HG03097 (cell line): ENCODE measurements at regions not wholly inside any gene's neighbourhood (a gene's known extent, or its start where the extent isn't known, plus 50 kb on each side); places are given as distances from the start of the nearest gene placed in this dataset.
"Not testable (repeated sequence)": the region's sequence is repeated elsewhere in the genome, so short reads cannot be mapped to it uniquely, and the experiment has no call there.

Source experiments
- ATAC-seq: cut with Tn5 transposase; IDR thresholded peaks from one replicate; pipeline ENCODE4 v1.9.1; 2021; ENCODE audit not compliant: unreplicated experiment, low FRiP score

DNA sequence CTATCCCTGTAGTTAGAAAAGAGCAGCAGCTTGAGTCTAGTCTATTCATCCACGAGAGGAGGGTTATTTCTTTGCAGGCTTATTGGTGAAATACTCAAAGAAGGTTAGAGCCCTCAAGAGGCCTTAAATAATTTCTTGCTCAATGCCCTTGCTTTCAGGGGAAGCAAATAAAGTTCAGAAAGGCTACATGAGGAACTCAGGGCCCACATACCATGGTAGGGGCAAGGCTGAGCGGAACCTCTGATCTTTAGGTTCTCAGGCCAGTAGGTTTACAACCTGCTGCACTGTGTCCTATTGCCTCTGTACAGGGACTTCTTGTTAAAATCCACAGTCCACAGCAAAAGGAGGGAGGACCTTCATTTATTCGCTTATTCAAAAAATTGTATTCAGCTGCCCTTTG lies 101.7 kb downstream of the ADAMTS15 start:
- no peak for ATAC-seq

GRCh38 chr11:130550984-130551383 lies 102.5 kb downstream of the ADAMTS15 start:
- no peak for ATAC-seq

DNA sequence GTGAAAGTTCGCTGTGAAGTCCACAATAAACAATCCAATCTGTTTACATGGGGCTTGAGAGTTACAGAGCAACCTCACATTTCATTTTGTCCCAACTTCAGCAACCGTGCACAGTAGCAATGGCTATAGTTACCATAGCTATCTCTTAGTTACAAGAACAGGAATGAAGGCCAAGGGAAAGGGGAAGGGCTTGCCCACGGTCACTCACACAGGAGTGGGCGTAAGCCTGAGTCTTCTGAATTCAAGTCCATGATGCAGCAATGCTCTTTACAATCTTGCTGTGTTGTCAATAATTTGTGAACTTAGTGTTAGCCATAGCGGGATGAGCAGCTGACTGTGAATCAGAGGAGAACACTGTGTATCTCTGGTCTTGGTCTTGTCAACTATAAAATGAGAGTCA lies 102.9 kb downstream of the ADAMTS15 start:
- no peak for ATAC-seq

- ATAC-seq, result no peak
Observed at GRCh38 chr11:130553306-130553705, 104.9 kb downstream of the ADAMTS15 start.

- no peak for ATAC-seq
Observed at GRCh38 chr11:130554241-130555055, 106.0 kb downstream of the ADAMTS15 start.

DNA sequence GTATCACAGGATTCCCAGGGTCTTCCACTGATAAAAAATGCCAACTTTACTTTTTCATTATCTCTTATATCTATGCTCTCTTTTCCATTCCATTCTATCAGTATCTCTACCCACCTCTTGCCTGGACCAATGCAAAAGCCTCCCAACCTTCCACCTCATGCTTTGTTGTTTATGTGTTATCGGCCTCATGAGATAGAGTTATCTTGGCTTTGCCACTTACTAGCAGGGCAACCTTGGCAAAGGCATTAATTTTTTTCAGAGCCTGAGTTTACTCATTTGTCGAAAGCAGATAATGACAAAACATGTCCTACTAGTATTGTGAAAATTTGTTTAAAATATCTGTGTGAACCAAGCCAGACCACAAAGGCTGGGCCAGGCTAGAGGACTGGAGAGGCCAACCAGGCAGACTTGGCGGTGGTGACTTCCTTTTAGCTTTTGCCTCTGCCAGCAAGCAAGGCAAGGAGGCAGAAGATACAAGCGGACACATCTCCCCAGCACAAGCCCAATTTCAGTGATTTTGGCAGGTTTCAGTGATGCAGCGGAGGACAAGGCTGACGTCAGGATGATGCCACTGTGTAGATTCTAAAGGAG lies 106.9 kb downstream of the ADAMTS15 start:
- ATAC-seq, result no peak

DNA sequence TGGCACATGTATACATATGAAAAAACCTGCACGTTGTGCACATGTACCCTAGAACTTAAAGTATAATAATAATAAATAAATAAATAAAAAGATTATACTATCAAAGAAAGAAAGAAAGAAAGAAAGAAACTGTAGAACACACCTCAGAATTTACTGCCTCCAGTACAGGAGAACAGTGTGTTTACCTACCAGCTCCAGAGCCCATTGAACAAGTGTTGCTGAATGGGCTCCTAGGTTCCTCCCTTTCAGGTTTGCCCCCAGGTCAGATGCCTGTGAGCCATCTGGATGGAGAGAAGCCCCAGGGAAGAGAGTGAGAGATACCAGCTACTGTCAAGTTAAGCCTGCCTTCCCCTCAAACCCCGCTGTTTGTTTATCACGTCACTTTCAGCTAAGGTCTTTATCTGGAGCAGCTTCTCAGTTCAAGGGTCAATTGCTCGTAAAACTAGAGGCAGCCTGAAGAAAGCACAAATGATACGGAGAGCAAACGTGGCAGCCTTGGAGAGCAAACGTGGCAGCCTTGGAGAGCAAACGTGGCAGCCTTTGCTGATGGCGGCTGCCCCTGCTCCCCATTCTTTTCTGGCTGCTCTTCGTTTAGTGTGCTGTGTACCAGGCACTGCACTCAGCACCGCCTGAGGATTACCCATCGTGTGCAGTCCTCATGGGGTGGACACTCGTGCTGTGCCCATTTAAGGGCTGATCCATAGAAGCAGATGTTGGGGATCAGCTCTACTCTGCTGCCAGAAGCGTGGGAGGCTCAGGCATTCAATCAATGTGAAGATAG lies 111.7 kb downstream of the ADAMTS15 start:
- ATAC-seq, result no peak

- ATAC-seq, result no peak
Observed at GRCh38 chr11:130560781-130561109, 112.3 kb downstream of the ADAMTS15 start.

DNA sequence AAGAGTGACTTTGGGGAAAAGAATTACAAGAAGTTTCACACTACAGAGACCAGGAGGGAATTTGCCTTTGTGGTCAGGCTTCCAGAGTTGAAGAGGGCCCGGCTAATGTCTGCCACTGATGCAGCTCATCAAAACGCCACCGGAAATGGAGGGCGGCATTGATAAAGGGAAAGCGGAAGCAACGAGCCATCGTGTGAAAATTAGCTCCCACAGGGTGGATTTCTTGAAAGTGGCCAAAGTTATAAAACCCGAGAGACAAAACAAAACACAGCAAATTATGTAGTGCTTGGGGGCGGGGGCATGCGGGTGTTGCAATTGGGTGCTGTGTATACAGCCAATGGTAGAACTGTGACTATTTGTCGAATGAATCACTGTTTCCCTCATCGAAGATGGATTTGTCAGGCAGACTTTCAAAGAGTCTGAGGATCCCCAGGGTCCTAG lies 113.0 kb downstream of the ADAMTS15 start:
- no peak for ATAC-seq

- no peak for ATAC-seq
Observed at GRCh38 chr11:130562549-130562948, 114.1 kb downstream of the ADAMTS15 start.

DNA sequence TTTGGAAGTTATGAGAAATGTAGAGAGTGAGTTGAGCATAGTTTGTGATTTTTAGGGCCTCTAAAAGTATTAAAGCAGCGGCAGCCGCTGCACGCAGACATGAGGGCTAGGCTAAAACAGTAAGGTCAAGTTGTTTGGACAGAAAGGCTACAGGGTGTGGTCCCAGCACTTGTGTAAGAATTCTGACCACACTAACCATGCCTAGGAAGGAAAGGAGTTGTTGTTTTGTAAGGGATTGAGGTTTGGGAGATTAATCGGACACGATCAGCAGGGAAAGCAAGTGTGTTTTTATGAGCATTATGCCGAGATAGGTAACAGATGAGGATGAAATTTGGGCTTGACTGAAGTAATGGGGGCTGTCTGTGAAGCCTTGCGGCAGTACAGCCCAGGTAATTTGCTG lies 117.9 kb downstream of the ADAMTS15 start:
- not testable (repeated sequence) for ATAC-seq

GRCh38 chr11:130571519-130571918 lies 123.1 kb downstream of the ADAMTS15 start:
- ATAC-seq, result no peak

- ATAC-seq, result no peak
Observed at GRCh38 chr11:130571947-130572584, 123.6 kb downstream of the ADAMTS15 start.

DNA sequence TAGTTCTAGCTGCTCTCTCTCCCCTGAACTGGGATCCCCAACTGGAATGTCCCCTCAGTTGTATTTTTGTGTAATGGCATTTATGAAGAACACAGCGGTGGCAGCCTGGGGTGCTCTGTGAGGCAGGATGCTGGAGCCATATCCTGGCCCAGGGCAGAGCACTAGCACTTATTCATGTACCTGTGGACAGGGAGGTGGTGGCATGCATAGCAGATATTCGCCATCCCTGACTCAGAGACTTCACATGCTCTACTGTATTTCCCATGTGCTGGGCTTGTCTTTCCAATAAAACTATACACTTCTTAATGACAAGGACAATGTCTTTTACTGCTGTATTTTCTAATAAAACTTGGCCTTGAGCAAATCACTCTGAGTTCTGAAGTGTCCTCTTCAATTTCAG lies 125.3 kb downstream of the ADAMTS15 start:
- ATAC-seq, result no peak

DNA sequence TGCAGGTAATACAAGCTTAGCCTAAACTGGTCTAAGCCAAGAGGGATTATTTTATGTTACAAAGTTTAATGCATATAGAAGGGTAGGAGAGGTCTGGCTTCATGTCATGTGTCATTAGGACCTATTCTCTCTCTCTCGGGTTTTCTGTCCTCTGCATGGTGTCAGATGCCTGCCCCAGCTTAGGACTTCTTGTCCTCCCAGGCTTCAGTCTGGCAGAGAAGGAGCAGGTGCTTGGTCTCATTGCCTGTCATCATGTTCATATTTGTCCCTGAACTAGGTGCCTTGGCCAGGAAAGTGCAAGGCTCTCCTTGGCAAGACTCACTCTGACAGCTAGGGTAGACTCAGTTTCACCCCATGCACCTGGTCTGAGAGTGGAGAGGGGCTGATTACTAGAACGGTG lies 126.3 kb downstream of the ADAMTS15 start:
- ATAC-seq, result no peak

DNA sequence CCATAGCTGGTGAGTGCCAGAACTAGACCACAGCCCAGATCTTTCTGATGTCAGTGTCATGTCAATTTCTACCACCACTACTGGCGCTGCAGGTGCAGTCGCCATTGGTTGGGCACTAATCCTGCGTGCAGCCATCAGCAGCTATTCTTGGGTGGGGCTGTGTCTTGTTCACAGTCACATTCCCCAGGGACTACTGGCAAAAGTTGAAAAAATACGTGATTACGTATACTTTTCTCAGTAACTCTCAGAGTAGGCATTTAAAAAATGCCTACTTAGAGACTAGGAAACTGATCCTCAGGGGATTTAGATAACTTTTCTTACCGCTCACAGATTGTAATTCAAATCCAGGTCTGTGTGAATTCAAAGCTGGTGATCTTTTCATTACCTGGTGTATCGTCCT lies 127.7 kb downstream of the ADAMTS15 start:
- no peak for ATAC-seq

DNA sequence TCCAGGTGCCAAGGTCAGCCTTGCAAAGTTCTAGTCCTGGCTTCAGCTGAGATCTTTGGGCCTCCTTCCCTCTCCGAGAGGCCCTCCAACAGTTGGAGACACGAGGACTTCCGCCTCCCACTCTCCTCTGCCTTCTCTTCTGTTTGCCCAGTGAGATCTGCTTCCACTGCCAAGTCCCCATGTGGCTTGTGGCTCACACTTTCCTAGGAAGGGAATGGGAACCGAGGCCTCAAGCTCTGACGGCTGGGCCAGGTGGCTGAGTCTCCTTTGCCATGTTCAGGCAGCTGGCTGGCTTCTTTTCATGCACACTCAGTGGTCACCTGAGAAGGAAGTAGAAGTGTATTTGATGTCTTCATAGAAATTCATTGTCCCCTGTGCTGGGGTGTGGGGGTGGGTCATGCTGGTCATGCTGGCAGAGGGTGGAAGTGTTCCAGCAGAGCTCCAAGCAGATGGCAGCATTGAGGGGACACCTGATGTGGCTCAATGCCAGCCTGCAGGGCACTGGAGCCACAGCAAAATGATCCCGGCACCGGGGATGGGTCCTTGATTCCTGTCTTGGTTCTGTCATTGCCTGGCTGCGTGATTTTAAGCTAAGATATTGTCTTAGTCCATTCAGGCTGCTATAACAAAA lies 130.4 kb downstream of the ADAMTS15 start:
- no peak for ATAC-seq

DNA sequence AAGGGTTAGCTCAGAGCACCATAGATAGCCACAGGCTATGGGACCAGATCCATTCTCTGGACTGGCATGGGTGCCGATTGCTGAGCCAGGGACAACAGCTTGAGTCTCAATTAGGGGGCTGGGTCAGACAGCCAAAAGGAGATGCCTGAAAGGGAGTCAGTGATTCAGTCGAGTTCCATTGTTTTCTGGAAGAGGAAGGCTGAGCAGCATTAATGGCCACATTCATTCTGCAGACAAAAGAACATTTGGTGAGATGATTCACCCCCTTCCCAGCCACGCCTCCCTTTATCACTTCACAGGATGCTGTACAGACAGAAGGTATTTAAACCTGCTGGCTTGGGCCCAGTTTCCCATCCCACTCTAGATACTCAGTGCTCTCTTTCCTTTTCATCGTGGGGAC lies 131.9 kb downstream of the ADAMTS15 start:
- ATAC-seq, result no peak

DNA sequence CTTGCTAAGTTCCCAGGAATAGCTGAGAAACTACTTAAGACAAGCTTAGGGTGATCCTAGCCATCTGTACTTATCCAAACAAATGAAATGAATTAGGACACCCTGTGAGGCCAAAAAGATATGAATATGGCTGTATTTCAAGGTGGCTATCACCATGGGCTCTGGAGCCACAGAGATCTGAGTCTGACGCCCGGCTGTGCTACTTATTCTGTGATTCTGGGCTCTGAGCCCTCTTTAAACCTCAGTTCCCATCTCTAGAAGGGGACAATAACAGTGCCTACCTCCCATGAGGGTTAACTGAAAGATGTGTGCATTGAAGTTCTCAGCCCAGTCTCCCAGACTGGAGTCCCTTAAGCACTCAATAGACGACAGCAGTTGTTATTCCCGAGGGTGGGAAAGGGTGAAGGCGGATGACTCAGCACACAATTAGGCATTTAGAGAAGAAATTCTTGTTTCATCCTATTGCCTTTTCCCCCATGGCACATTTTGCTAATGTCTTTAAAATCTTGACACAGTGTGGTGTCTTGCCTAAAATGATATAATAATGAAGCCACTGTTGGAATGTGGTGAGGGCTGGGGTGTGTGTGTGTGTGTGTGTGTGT lies 132.5 kb downstream of the ADAMTS15 start:
- no peak for ATAC-seq

GRCh38 chr11:130581646-130582045 lies 133.2 kb downstream of the ADAMTS15 start:
- no peak for ATAC-seq
